H9 (cell line): ENCODE measurements at regions not wholly inside any gene's neighbourhood (a gene's known extent, or its start where the extent isn't known, plus 50 kb on each side); places are given as distances from the start of the nearest gene placed in this dataset.

ENCODE experiments used
- DNase-seq: peaks from one replicate; pipeline ENCODE4 v3.0.0-alpha.2; 2017
- H2AFZ ChIP-seq: one replicate; pipeline ENCODE4 v1.6.1; 2013; ENCODE audit warnings: mild to moderate bottlenecking, low read length, control low read depth, moderate library complexity
- H2AK5ac ChIP-seq: 2 replicates; pipeline ENCODE4 v1.6.1; 2013; ENCODE audit warnings: low read length, control low read depth, mixed read lengths; ENCODE audit not compliant: insufficient read length
- H2BK120ac ChIP-seq: one replicate; pipeline ENCODE4 v1.6.1; 2013; ENCODE audit warnings: low read depth, mild to moderate bottlenecking, low read length, control low read depth, inconsistent platforms; ENCODE audit not compliant: poor library complexity, severe bottlenecking
- H2BK12ac ChIP-seq: 2 replicates; pipeline ENCODE4 v1.6.1; 2013; ENCODE audit warnings: low read length, control low read depth, mixed read lengths, low read depth; ENCODE audit not compliant: insufficient read length
- H2BK15ac ChIP-seq: 2 replicates; pipeline ENCODE4 v1.6.1; 2013; ENCODE audit warnings: low read depth, low read length, control low read depth
- H2BK20ac ChIP-seq: one replicate; pipeline ENCODE4 v1.6.1; 2013; ENCODE audit warnings: low read depth, mild to moderate bottlenecking, low read length, control low read depth, inconsistent platforms; ENCODE audit not compliant: poor library complexity, severe bottlenecking
- H2BK5ac ChIP-seq: 2 replicates; pipeline ENCODE4 v1.6.1; 2013; ENCODE audit warnings: low read length, control low read depth, mixed read lengths; ENCODE audit not compliant: insufficient read length
- H3K14ac ChIP-seq: 2 replicates; pipeline ENCODE4 v1.6.1; 2013; ENCODE audit warnings: low read length, control low read depth; ENCODE audit not compliant: insufficient read depth
- H3K18ac ChIP-seq: 2 replicates; pipeline ENCODE4 v1.6.1; 2013; ENCODE audit warnings: low read depth, mild to moderate bottlenecking, mixed read lengths, low read length, control low read depth; ENCODE audit not compliant: insufficient read length
- H3K23ac ChIP-seq: 2 replicates; pipeline ENCODE4 v1.6.1; 2013; ENCODE audit warnings: low read length, control low read depth, mixed read lengths, low read depth; ENCODE audit not compliant: insufficient read length
- H3K23me2 ChIP-seq: 2 replicates; pipeline ENCODE4 v1.6.1; 2013; ENCODE audit warnings: low read depth, mild to moderate bottlenecking, mixed read lengths, low read length, control low read depth; ENCODE audit not compliant: insufficient read length, poor library complexity, severe bottlenecking
- H3K27ac ChIP-seq: 2 replicates; pipeline ENCODE4 v1.5.1; 2013; ENCODE audit warnings: low read length, control low read depth, mixed read lengths, low read depth; ENCODE audit not compliant: insufficient read length
- H3K27me3 ChIP-seq: 2 replicates; pipeline ENCODE4 v1.6.1; 2013; ENCODE audit warnings: low read length, control low read depth, inconsistent platforms; ENCODE audit not compliant: insufficient read depth
- H3K4ac ChIP-seq: 2 replicates; pipeline ENCODE4 v1.6.1; 2013; ENCODE audit warnings: low read depth, mild to moderate bottlenecking, control low read depth, inconsistent platforms, low read length, moderate library complexity
- H3K4me1 ChIP-seq: 2 replicates; pipeline ENCODE4 v1.6.1; 2013; ENCODE audit warnings: low read length, control low read depth, inconsistent platforms; ENCODE audit not compliant: insufficient read depth
- H3K4me2 ChIP-seq: 2 replicates; pipeline ENCODE4 v1.6.1; 2013; ENCODE audit warnings: low read length, control low read depth, mixed read lengths; ENCODE audit not compliant: insufficient read length, insufficient read depth
- H3K56ac ChIP-seq: 2 replicates; pipeline ENCODE4 v1.6.1; 2013; ENCODE audit warnings: low read depth, mild to moderate bottlenecking, mixed read lengths, low read length, control low read depth; ENCODE audit not compliant: insufficient read length
- H3K79me1 ChIP-seq: 2 replicates; pipeline ENCODE4 v1.6.1; 2013; ENCODE audit warnings: low read depth, mild to moderate bottlenecking, moderate library complexity, low read length, control low read depth, inconsistent platforms; ENCODE audit not compliant: insufficient read depth, poor library complexity, severe bottlenecking
- H3K79me2 ChIP-seq: 2 replicates; pipeline ENCODE4 v1.6.1; 2013; ENCODE audit warnings: low read length, control low read depth, inconsistent platforms; ENCODE audit not compliant: insufficient read depth
- H3K9ac ChIP-seq: 2 replicates; pipeline ENCODE4 v1.6.1; 2013; ENCODE audit warnings: low read length, control low read depth, mixed read lengths; ENCODE audit not compliant: insufficient read length; ENCODE audit errors: extremely low read depth
- H3K9me3 ChIP-seq: one replicate; pipeline ENCODE4 v1.6.1; 2013; ENCODE audit warnings: low read depth, low read length, inconsistent platforms; ENCODE audit not compliant: control insufficient read depth
- H3T11ph ChIP-seq: one replicate; pipeline ENCODE4 v1.6.1; 2013; ENCODE audit warnings: mild to moderate bottlenecking, low read length, control low read depth, inconsistent platforms
- H4K20me1 ChIP-seq: one replicate; pipeline ENCODE4 v1.6.1; 2013; ENCODE audit not compliant: control insufficient read depth, insufficient read length, insufficient read depth
- H4K5ac ChIP-seq: 2 replicates; pipeline ENCODE4 v1.6.1; 2013; ENCODE audit warnings: low read depth, mild to moderate bottlenecking, mixed read lengths, low read length, control low read depth; ENCODE audit not compliant: insufficient read length
- H4K8ac ChIP-seq: replicated peaks from 2 replicates; pipeline ENCODE4 v1.6.1; 2013; ENCODE audit warnings: low read length, control low read depth, mixed read lengths, low read depth; ENCODE audit not compliant: insufficient read length
- H4K91ac ChIP-seq: 2 replicates; pipeline ENCODE4 v1.6.1; 2013; ENCODE audit warnings: low read depth, mild to moderate bottlenecking, moderate library complexity, mixed read lengths, low read length, control low read depth; ENCODE audit not compliant: insufficient read length
- H3K27ac Mint-ChIP-seq, 3 experiments: 2 replicates in 2 of 3; 3 replicates in 1 of 3; pipeline ENCODE4 v1.8.0; 2020 to 2021; ENCODE audit warnings: mixed read lengths in 3 of 3, mild to moderate bottlenecking in 1 of 3, moderate library complexity in 1 of 3
- H3K27me3 Mint-ChIP-seq: 2 replicates; pipeline ENCODE4 v1.8.0; 2021; ENCODE audit warnings: low read depth, mild to moderate bottlenecking, moderate library complexity, mixed read lengths
- H3K36me3 Mint-ChIP-seq, 3 experiments: 2 replicates in 2 of 3; 3 replicates in 1 of 3; pipeline ENCODE4 v1.8.0; 2020 to 2021; ENCODE audit warnings: low read depth in 3 of 3, mixed read lengths in 3 of 3; ENCODE audit not compliant: insufficient read depth in 1 of 3
- H3K4me1 Mint-ChIP-seq, 2 experiments: 2 replicates each; pipeline ENCODE4 v1.8.0; 2020; ENCODE audit warnings: mixed read lengths in 2 of 2
- H3K4me3 Mint-ChIP-seq, 2 experiments: 2 replicates in 1 of 2; 3 replicates in 1 of 2; pipeline ENCODE4 v1.8.0; 2020 to 2021; ENCODE audit warnings: mild to moderate bottlenecking in 2 of 2, mixed read lengths in 2 of 2, moderate library complexity in 1 of 2
- H3K9me3 Mint-ChIP-seq, 2 experiments: 2 replicates in 1 of 2; 3 replicates in 1 of 2; pipeline ENCODE4 v1.8.0; 2020; ENCODE audit warnings: mild to moderate bottlenecking in 2 of 2, mixed read lengths in 2 of 2, moderate library complexity in 1 of 2
- CTCF ChIP-seq: fragments of 200-600 bp; sonication (generic); conservative IDR thresholded peaks from 3 replicates; pipeline ENCODE4 v1.8.0; 2021; ENCODE audit warnings: antibody characterized with exemption, mild to moderate bottlenecking
- WGBS: extraction: QIAGEN DNeasy Blood & Tissue Kit; methylation state at CpG from one replicate; pipeline ENCODE4 v1.1.7; 2013; ENCODE audit warnings: missing lambda C conversion rate, low lambda C conversion rate, mixed read lengths; ENCODE audit not compliant: insufficient read length; ENCODE audit errors: extremely low coverage; 5-methylcytosine and 5-hydroxymethylcytosine counted together

- no peak for DNase-seq
- Histone ChIP-seq H2BK15ac (no peak overlapping the region), H4K8ac (no peak overlapping the region), H3K79me2 (no peaks in the 10 kb centered on the region), H2BK120ac (no peak overlapping the region), H4K91ac (no peak overlapping the region), H3K14ac (no peak overlapping the region), H2AFZ (no peak overlapping the region), H3K23ac (no peak overlapping the region), H3K27ac (no peak overlapping the region), H3K4me1 (no peaks in the 10 kb centered on the region), H3K9ac (no peak overlapping the region), H3K56ac (no peak overlapping the region), H3K27me3 (no peaks in the 10 kb centered on the region), H4K5ac (no peak overlapping the region), H3K4me2 (no peak overlapping the region), H2AK5ac (no peak overlapping the region), H2BK5ac (no peak overlapping the region), H3K18ac (no peak overlapping the region), H3T11ph (no peak overlapping the region), H3K4ac (no peak overlapping the region), H3K79me1 (no peaks in the 10 kb centered on the region), H2BK20ac (no peak overlapping the region), H2BK12ac (no peak overlapping the region), H3K9me3 (no peaks in the 10 kb centered on the region), H4K20me1 (no peaks in the 10 kb centered on the region), H3K23me2 (no peaks in the 10 kb centered on the region)
- H3K27me3 Mint-ChIP-seq: no peaks in the 10 kb centered on the region
- H3K4me1 Mint-ChIP-seq: no peaks in the 10 kb centered on the region
- peaks cover 3 to 8% (median 5%) of the 10 kb centered on the region in 3 experiments; a peak in 6 of 7 replicates for H3K36me3 Mint-ChIP-seq
- H3K9me3 Mint-ChIP-seq: peaks cover 6 to 7% of the 10 kb centered on the region in 2 experiments
- no CpG with 5 or more reads among the region's 8 CpGs for WGBS
- no peak for TF ChIP-seq CTCF
- H3K4me3 Mint-ChIP-seq: no peak overlapping the region
- no peak overlapping the region for H3K27ac Mint-ChIP-seq
Observed at GRCh38 chr7:54811846-54812254, 52.8 kb upstream of the SEC61G start.
